Loucy (cell line): ENCODE measurements at regions not wholly inside any gene's neighbourhood (a gene's known extent, or its start where the extent isn't known, plus 50 kb on each side); places are given as distances from the start of the nearest gene placed in this dataset.

Experiments
- EZH2phosphoT487 ChIP-seq: fragments of 200-600 bp; IDR thresholded peaks from 2 replicates; pipeline ENCODE4 v1.6.1; 2018; ENCODE audit warnings: antibody characterized with exemption, mild to moderate bottlenecking, moderate library complexity, borderline replicate concordance
- TF ChIP-seq, protein P1 (sequence below): fragments of 200-600 bp; sonication (generic); conservative IDR thresholded peaks from 2 replicates; pipeline ENCODE4 v1.5.1; 2014; ENCODE audit warnings: mild to moderate bottlenecking, antibody characterized with exemption, low read length

DNA sequence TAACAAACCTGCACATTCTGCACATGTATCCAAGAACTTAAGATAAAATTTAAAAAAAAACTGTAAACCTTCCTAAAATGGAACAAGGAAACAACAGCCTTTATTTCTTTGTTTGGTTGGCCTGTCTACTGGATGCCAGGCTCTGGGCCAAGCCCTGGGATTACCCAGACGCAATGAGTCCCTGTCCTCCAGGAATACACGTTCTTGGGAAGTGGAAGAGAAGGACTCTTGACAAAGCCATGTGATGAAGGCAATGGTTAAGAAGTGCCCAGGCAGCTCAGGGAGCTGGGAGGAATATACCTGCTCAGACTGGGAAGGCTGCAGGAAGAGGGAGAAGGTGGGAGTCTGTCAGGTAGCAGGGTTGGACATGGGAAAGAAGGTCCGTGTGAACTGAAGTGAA, 115.4 kb downstream of the AXIN2 start:
- no peak for TF ChIP-seq EZH2phosphoT487
- TF ChIP-seq, protein P1, sequence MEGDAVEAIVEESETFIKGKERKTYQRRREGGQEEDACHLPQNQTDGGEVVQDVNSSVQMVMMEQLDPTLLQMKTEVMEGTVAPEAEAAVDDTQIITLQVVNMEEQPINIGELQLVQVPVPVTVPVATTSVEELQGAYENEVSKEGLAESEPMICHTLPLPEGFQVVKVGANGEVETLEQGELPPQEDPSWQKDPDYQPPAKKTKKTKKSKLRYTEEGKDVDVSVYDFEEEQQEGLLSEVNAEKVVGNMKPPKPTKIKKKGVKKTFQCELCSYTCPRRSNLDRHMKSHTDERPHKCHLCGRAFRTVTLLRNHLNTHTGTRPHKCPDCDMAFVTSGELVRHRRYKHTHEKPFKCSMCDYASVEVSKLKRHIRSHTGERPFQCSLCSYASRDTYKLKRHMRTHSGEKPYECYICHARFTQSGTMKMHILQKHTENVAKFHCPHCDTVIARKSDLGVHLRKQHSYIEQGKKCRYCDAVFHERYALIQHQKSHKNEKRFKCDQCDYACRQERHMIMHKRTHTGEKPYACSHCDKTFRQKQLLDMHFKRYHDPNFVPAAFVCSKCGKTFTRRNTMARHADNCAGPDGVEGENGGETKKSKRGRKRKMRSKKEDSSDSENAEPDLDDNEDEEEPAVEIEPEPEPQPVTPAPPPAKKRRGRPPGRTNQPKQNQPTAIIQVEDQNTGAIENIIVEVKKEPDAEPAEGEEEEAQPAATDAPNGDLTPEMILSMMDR = no peak
